GM18867 (cell line): ENCODE measurements at regions not wholly inside any gene's neighbourhood (a gene's known extent, or its start where the extent isn't known, plus 50 kb on each side); places are given as distances from the start of the nearest gene placed in this dataset.

Source experiments
- ATAC-seq: cut with Tn5 transposase; IDR thresholded peaks from one replicate; pipeline ENCODE4 v1.9.1; 2021; ENCODE audit warnings: mild to moderate bottlenecking, moderate library complexity; ENCODE audit not compliant: unreplicated experiment

- no peak for ATAC-seq
These were observed 338.7 kb downstream of the SIPA1L2 start for GRCh38 chr1:232291261-232291660.

GRCh38 chr1:232290570-232290969 lies 339.4 kb downstream of the SIPA1L2 start:
- no peak for ATAC-seq

GRCh38 chr1:232287676-232288569 lies 342.0 kb downstream of the SIPA1L2 start:
- ATAC-seq, result no peak

GRCh38 chr1:232285138-232285537 lies 344.8 kb downstream of the SIPA1L2 start:
- ATAC-seq, result no peak

GRCh38 chr1:232283864-232284263 lies 346.1 kb downstream of the SIPA1L2 start:
- ATAC-seq, result no peak

- no peak for ATAC-seq
These were observed 347.4 kb downstream of the SIPA1L2 start for GRCh38 chr1:232282498-232282897.

- no peak for ATAC-seq
These were observed 349.0 kb downstream of the SIPA1L2 start for GRCh38 chr1:232280910-232281309.

GRCh38 chr1:232279909-232280400 lies 350.0 kb downstream of the SIPA1L2 start:
- no peak for ATAC-seq

GRCh38 chr1:232278925-232279324 lies 351.0 kb downstream of the SIPA1L2 start:
- no peak for ATAC-seq

- ATAC-seq, result no peak
These were observed 353.3 kb downstream of the SIPA1L2 start for GRCh38 chr1:232276651-232277050.

- no peak for ATAC-seq
These were observed 354.8 kb downstream of the SIPA1L2 start for GRCh38 chr1:232274999-232275710.

- ATAC-seq, result no peak
These were observed 355.6 kb downstream of the SIPA1L2 start for GRCh38 chr1:232274236-232274855.

GRCh38 chr1:232273011-232273410 lies 356.9 kb downstream of the SIPA1L2 start:
- no peak for ATAC-seq

GRCh38 chr1:232271991-232272589 lies 357.8 kb downstream of the SIPA1L2 start:
- no peak for ATAC-seq

GRCh38 chr1:232271299-232271698 lies 358.6 kb downstream of the SIPA1L2 start:
- ATAC-seq, result no peak

- no peak for ATAC-seq
These were observed 359.9 kb downstream of the SIPA1L2 start for GRCh38 chr1:232269988-232270387.

GRCh38 chr1:232267837-232268598 lies 361.9 kb downstream of the SIPA1L2 start:
- no peak for ATAC-seq

- no peak for ATAC-seq
These were observed 362.7 kb downstream of the SIPA1L2 start for GRCh38 chr1:232267092-232267836.

- no peak for ATAC-seq
These were observed 366.5 kb downstream of the SIPA1L2 start for GRCh38 chr1:232263452-232263851.

- no peak for ATAC-seq
These were observed 366.9 kb downstream of the SIPA1L2 start for GRCh38 chr1:232262991-232263390.
